Cardiac fibroblast (primary cell): ENCODE measurements at regions not wholly inside any gene's neighbourhood (a gene's known extent, or its start where the extent isn't known, plus 50 kb on each side); places are given as distances from the start of the nearest gene placed in this dataset.
"Not testable (repeated sequence)": the region's sequence is repeated elsewhere in the genome, so short reads cannot be mapped to it uniquely, and the experiment has no call there.

Experiments used
- DNase-seq, 2 donors: peaks; one replicate each; pipeline versions ENCODE4 v3.0.0 to v3.0.0-alpha.2; 2010; ENCODE audit warnings: low read depth in 2 of 2
- H3K4me3 ChIP-seq, 2 donors: replicated peaks in 1 of 2; 1 replicate in 1 of 2; 2 replicates in 1 of 2; pipeline ENCODE4 v1.5.1; 2011; ENCODE audit warnings: low read depth in 2 of 2, low read length in 2 of 2, mild to moderate bottlenecking in 2 of 2, moderate library complexity in 1 of 2
- TF ChIP-seq, protein P1 (sequence below): IDR thresholded peaks from one replicate; pipeline ENCODE4 v1.5.1; 2011; ENCODE audit warnings: low read depth, mild to moderate bottlenecking, low read length, inconsistent platforms

DNA sequence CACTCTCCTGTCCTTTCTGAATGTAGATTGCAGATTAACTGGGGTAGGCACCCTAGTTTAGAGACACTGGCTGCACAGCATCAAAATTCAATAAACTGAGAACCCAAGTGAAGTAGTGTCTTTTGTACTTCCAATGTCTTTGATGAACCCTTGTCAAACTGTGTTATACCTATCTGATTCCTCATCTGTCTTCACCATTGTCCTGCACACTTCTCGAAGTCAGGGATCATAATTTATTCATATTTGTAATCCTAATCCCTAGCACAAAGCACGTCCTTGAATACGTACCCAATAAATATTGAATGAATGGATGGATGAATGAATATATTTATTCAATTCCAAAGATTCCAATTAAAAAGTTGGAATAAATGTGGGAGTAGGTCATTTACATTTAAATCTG lies 256.6 kb upstream of the PTBP2 start:
- DNase-seq = no peak
- TF ChIP-seq, protein P1, sequence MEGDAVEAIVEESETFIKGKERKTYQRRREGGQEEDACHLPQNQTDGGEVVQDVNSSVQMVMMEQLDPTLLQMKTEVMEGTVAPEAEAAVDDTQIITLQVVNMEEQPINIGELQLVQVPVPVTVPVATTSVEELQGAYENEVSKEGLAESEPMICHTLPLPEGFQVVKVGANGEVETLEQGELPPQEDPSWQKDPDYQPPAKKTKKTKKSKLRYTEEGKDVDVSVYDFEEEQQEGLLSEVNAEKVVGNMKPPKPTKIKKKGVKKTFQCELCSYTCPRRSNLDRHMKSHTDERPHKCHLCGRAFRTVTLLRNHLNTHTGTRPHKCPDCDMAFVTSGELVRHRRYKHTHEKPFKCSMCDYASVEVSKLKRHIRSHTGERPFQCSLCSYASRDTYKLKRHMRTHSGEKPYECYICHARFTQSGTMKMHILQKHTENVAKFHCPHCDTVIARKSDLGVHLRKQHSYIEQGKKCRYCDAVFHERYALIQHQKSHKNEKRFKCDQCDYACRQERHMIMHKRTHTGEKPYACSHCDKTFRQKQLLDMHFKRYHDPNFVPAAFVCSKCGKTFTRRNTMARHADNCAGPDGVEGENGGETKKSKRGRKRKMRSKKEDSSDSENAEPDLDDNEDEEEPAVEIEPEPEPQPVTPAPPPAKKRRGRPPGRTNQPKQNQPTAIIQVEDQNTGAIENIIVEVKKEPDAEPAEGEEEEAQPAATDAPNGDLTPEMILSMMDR = no peak
- H3K4me3 ChIP-seq = no peak overlapping the region

DNA sequence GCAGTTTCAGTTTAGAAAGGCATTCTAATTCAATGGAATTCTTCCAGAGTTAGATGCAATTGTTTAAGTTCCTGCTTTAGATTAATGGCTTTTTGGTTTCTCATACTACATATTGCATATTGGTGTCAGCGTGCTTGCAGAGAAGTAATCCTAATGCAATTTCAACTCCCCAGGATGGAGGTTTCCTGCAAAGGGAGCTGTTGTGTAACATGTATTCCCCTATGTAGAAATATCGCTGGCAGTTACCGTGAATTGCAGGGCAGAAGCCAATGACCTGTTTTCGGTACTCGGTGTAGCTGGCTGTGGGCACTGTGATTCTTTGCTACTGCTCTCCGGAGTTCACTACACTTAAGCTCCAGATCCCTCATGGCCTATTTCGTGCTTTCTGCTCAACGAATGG lies 256.1 kb upstream of the PTBP2 start:
- H3K4me3 ChIP-seq = no peak overlapping the region
- peak; percentile 40 to 74 for DNase-seq
- TF ChIP-seq, protein P1 = no peak

DNA sequence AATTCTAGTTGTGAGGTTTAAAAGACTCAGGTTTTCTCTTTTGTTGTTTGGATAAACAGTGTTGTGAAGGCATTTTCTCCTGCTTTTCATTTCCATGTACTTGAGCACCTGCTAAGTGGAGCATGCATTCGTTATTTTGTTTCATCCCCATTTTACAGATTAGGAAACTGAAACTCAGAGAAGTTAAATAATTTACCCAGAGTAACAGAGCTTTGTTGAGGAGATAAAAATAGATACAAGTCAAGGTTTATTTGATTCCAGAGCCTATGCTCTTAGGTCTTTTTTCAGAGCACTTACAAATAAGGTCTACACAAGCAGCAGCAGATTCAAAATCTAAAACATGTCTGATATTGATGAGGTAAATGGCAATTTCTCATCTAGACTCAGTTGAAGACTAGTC lies 254.7 kb upstream of the PTBP2 start:
- no peak overlapping the region for H3K4me3 ChIP-seq
- TF ChIP-seq, protein P1 = no peak
- DNase-seq = no peak

DNA sequence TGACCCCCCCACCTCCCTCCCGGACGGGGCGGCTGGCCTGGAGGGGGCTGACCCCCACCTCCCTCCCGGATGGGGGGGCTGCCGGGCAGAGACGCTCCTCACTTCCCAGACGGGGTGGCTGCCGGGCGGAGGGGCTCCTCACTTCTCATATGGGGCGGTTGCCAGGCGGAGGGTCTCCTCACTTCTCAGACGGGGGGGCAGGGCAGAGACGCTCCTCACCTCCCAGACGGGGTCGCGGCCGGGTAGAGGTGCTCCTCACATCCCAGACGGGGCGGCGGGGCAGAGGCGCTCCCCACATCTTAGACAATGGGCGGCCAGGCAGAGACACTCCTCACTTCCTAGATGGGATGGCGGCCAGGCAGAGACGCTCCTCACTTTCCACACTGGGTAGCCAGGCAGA lies 251.9 kb upstream of the PTBP2 start:
- H3K4me3 ChIP-seq, DNase-seq: not testable (repeated sequence)

DNA sequence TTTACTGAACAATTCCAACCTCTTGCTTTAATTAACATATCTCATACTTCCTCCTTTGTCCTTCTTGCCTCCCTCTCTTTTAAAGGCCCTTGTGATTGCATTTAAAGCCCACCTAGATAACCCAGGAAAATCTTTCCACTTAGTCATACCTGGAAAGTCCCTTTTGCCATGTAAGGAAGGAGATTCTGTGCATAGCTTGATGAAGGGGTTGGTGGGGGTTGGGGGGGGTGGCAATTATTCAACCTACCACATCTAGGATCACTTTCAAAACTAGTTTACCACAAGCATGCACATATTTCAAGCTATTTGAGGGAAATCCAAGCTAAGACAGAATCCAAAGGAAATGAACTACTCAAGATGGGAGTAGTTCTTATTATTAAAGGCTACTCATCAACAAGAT lies 249.1 kb upstream of the PTBP2 start:
- H3K4me3 ChIP-seq = no peak overlapping the region
- peak; percentile 24 to 35 for DNase-seq
- TF ChIP-seq, protein P1 = no peak

DNA sequence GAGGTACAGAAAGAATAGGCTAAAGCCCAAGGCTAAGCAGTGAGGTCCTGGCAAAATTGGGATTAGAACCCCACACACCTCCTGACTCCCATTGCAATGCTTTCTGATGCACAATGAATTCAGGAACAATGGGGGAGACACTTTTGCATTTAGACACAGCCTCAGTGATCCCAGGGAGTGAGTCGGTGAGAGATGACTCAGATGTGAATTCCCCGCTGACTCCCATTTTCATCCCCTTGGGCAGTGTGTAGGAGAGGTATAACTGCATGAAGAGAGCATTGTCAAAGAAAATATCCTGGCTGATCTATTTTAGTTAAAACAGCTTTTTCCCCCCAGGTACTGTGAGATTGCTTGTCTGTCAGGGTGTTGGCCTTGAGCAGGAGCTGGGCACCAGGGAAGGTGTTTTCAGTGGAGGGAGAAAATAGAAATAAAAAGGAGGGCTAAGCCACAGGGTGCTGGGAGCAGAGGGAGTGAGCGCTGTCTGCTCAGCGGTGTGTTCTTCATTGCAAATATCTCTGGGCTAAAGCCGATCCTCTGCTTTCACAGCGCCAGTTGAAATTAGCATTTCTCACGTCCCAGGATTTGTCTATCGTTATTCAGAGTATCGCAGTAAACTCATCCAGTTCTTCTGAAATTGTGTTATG lies 247.7 kb upstream of the PTBP2 start:
- peak in 1 of 2 donors; percentile 74 for DNase-seq
- H3K4me3 ChIP-seq = no peak overlapping the region
- TF ChIP-seq, protein P1 = no peak

DNA sequence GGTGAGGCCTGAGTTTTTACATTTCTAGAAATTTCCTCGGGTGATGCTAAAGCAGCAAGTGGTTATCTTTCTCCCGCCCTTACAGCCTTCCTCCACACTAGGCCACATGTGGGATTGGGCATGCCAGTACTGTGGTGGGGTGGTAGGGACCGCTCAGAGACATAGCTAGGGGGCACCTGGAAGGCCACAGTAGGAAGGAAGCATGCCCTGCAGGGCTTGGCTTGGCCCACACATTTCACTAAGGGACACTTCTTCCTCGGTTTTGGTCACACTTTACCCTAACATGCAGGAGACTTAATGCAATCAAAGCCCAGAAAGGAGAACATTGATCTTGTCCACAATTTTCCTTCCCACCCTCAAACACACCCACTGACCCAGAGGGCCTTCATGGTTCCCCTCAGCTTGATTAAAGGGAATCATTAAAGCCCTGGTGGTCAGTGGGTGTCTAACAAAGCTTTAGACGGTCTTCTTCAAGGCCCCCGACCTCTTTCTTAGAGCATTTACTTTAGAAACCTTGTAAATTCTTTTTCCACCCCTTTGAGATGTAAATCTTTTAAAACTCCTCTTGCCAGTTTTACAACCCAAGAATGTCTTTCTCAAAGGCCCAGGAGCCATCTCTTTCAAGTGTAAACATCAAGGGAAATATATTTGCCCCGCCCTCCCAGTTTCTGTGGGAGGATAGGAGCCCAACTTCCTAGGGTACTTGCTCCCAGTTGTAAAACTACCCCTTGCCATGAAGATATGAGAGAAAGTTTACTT lies 246.4 kb upstream of the PTBP2 start:
- TF ChIP-seq, protein P1 = no peak
- no peak overlapping the region for H3K4me3 ChIP-seq
- no peak for DNase-seq
